ENCODE measurements at regions not wholly inside any gene's neighbourhood (a gene's known extent, or its start where the extent isn't known, plus 50 kb on each side); places are given as distances from the start of the nearest gene placed in this dataset.
"Not testable (repeated sequence)": the region's sequence is repeated elsewhere in the genome, so short reads cannot be mapped to it uniquely, and the experiment has no call there.

DNA sequence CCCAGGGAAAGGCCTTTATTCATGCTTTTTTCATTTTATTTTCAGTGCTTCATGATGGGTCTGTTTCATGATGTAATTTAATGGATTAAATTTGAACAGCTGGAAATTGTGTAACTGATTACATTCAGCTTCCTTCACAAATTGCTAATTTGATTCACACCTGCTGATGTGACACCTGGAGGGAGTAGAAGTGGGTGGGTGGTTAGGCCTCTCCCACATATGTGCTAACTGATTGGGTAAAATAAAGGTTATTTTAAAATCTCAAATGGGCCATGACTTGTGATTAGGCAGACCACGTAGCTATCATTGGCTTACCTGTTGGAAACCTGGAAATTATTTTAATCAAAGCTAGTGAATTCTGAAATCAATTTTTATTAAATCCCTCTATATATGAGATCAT is 142.1 kb downstream of the GXYLT1 start:
- ATAC-seq (ENCODE audit: low FRiP score) (no peak), DNase-seq (ENCODE audit: low spot score) (no peak)
- TF ChIP-seq, protein P1, sequence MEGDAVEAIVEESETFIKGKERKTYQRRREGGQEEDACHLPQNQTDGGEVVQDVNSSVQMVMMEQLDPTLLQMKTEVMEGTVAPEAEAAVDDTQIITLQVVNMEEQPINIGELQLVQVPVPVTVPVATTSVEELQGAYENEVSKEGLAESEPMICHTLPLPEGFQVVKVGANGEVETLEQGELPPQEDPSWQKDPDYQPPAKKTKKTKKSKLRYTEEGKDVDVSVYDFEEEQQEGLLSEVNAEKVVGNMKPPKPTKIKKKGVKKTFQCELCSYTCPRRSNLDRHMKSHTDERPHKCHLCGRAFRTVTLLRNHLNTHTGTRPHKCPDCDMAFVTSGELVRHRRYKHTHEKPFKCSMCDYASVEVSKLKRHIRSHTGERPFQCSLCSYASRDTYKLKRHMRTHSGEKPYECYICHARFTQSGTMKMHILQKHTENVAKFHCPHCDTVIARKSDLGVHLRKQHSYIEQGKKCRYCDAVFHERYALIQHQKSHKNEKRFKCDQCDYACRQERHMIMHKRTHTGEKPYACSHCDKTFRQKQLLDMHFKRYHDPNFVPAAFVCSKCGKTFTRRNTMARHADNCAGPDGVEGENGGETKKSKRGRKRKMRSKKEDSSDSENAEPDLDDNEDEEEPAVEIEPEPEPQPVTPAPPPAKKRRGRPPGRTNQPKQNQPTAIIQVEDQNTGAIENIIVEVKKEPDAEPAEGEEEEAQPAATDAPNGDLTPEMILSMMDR (IDR thresholded peaks at IDR 0.05) = no peak

DNA sequence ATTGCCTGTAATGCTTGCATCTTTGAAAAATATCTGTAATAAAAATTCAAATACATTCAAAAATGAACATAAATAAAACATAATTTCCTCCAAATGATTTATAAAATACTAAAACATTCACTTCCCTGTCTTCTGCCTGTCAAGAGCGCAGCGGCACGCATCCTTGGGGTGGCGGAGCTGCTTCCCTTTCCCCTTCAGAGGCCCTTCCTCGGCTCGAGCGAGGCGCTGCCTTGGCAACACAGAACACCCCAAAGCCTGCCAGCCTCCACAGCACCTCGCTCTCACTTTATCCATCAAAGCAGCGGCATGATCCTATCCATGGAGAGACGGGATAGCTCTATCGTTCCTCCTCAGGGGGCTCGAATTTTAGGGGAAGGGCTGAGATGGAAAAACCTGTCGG is 146.2 kb downstream of the GXYLT1 start:
- TF ChIP-seq, protein P1 (IDR thresholded peaks at IDR 0.05) = no peak
- DNase-seq (ENCODE audit: low spot score) = no peak
- ATAC-seq (ENCODE audit: low FRiP score) = no peak

DNA sequence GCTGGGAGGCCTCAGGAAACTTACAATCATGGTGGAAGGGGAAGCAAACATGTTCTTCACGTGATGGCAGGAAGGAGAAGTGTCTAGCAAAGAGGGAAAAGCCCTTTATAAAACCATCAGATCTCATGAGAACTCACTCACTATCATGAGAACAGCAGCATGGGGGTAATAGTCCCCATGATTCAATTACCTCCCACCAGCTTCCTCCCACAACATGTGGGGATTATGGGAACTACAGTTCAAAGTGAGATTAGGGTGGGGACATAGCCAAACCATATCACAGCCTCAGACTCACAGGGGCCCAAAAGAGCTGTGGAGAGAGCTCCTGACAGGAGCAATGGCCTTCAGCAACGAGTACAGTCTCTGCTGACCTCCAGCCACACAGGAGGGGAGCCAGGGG is 151.4 kb downstream of the GXYLT1 start:
- DNase-seq (ENCODE audit: low spot score) (no peak), ATAC-seq (ENCODE audit: low FRiP score) (no peak)
- TF ChIP-seq, protein P1 (IDR thresholded peaks at IDR 0.05) = no peak

DNA sequence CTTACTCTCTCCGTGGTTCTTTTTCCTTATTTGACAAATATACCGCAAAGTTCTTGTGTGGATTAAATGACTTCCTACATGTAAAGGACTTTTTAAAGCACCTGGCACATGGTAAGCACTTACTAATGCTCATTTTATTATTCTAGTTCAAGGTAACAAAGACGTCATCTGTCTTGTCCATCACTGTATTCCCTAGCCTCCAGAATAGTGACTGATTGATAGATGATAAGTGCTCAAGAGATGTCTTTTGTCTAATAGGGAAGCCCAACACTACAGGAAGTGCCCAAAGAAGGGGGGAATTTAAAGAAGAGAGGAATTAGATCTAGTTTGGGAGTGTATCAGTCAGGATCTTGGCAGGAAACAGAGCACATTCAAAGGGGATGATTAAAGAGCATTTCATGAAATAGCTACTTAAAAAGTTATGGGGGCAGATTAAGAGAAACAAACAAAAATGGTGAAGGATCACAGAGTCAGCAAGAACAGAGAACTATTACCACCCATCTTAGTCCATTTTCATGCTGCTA is 151.9 kb downstream of the GXYLT1 start:
- DNase-seq (ENCODE audit: low spot score) (no peak), ATAC-seq (ENCODE audit: low FRiP score) (no peak)
- TF ChIP-seq, protein P1 (IDR thresholded peaks at IDR 0.05) = no peak

DNA sequence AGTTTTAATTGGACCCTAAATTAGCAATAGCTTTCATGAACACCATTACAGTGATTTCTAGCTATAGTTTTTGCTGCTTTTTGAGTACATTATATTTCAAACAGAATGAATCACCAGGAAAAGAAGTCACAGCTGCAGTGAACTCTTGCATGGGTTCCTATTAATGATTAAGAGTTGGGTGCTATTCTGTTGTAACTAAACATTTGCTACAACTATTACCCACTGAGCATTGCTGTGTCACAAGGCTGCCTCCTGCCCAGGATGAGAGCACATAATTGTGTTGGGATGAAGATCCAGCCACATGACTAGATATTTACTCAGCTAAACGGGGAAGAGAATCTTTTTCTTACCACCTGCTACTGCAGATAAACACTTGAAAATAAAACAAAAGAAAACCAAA is 152.7 kb downstream of the GXYLT1 start:
- TF ChIP-seq, protein P1 (IDR thresholded peaks at IDR 0.05) = no peak
- DNase-seq (ENCODE audit: low spot score) = no peak
- no peak for ATAC-seq (ENCODE audit: low FRiP score)

DNA sequence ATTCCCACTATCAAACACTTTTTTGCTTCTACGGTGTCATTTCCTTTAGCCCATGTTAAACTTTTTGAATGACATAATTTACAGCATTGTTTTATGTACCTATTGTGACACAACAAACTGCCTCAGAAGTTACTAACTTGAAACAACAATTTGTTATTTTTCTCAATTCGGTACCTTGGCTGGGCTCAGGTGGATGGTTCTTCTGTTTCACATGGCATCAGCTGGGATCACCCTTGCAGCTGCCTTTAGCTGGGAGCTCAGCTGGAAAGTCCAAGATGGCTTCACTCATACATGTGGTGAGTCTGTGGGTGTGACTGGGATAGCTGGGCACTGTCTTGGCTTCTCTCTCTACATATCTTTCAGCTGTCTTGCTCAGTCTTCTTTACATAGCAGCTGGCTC is 156.0 kb downstream of the GXYLT1 start:
- DNase-seq (ENCODE audit: low spot score) (no peak), ATAC-seq (ENCODE audit: low FRiP score) (no peak)
- TF ChIP-seq, protein P1 (IDR thresholded peaks at IDR 0.05) = no peak

DNA sequence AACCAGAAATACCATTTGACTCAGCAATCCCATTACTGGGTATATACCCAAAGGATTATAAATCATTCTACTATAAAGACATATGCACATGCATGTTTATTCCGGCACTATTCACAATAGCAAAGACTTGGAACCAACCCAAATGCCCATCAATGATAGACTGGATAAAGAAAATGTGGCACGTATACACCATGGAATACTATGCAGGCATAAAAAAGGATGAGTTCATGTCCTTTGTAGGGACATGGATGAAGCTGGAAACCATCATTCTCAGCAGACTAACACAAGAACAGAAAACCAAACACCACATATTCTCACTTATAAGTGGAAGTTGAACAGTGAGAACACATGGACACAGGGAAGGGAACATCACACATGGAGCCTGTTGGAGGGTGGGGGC is 158.2 kb downstream of the GXYLT1 start:
- not testable (repeated sequence) for DNase-seq (ENCODE audit: low spot score); ATAC-seq (ENCODE audit: low FRiP score)

DNA sequence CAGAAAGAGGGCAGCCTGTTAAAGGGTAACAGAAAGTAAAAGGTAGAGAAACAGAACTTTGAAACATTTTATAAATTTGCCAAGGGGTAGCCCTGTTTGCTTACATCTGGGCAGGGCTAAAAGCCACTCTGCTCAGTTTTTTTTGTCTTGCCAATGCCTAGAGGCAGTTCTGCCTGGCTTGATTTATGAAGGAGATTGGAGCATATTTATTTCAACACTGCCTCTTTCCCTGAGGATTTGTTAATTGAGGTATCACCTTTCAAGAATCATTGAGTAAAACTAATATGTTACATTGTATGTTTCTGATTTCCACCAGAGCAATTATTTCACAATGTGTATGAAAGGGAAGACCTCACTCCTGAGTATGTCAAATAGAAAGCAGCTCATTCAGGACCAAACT is 160.8 kb downstream of the GXYLT1 start:
- ATAC-seq (ENCODE audit: low FRiP score) = no peak
- TF ChIP-seq, protein P1 (IDR thresholded peaks at IDR 0.05) = no peak

More for the DNA sequence above, 160.8 kb downstream of the GXYLT1 start:
- DNase-seq (ENCODE audit: low spot score) = no peak
